NCI-H510A treated with DMSO at 0.1 percent for 48 hours (cell line): ENCODE measurements at regions not wholly inside any gene's neighbourhood (a gene's known extent, or its start where the extent isn't known, plus 50 kb on each side); places are given as distances from the start of the nearest gene placed in this dataset.

Experiments
- DNase-seq: peaks from one replicate; lab custom pipeline; 2025; lab: John Stamatoyannopoulos, UW

- no peak for DNase-seq
These were observed 436.5 kb downstream of the RAB28 start for GRCh38 chr4:13047591-13047990.

DNA sequence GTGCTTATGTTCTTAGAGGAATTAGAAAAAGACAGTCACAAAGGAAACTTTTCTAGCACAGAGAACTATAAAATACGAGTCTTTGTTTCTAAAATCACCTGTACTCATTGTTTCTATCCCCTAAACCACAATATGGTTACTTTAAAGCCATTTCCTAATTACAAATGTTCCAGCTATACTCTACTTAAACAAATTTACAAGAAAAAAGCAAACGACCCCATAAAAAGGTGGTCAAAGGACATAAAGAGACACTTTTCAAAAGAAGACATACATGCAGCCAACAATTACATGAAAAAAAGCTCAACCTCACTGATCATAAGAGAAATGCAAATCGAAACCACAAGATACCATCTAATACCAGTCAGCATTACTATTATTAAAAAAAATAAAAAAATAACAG lies 447.3 kb downstream of the RAB28 start:
- DNase-seq = no peak

GRCh38 chr4:13032936-13033335 lies 451.2 kb downstream of the RAB28 start:
- DNase-seq = no peak

GRCh38 chr4:13024147-13025105 lies 459.7 kb downstream of the RAB28 start:
- DNase-seq = no peak

- DNase-seq = peak; percentile 2
These were observed 476.2 kb downstream of the RAB28 start for GRCh38 chr4:13007802-13008470.

DNA sequence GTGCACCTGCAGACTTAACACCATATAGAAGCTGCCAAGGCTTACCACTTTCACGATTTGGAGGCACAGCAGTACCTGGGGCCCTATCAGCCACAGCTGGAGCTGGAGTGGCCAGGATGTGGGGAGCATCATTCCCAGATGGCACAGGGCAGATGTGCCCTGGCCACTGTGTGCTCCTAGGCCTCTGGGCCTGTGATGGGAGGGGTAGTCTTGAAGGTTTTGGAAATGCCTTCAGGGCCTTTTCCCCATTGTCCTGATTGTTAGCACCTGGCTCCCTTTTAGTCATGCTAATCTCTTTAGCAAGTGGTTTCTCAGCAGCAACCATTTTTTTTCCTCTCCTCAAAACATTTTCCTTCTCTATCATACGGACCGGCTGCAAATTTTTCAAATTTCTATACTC lies 490.2 kb downstream of the RAB28 start:
- no peak for DNase-seq

DNA sequence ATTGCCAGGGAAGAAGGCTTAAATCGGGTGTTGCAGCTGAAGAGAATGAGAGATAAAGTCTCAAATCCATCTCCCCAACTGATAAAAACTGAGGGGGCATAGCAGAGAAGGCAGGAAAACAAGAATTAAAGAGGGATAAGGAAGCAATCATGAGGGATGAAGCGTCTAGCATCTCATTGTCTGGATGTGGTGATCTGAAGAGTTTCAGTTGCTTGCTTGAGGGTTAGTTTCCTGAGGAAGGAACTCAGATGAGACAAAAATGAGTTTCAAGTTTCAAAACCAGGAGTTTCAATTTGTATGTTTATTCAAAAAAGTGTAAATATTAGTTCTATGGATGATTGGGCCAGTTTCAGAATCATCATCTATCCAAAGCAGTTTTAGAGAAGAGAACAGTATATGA lies 496.9 kb downstream of the RAB28 start:
- no peak for DNase-seq

DNA sequence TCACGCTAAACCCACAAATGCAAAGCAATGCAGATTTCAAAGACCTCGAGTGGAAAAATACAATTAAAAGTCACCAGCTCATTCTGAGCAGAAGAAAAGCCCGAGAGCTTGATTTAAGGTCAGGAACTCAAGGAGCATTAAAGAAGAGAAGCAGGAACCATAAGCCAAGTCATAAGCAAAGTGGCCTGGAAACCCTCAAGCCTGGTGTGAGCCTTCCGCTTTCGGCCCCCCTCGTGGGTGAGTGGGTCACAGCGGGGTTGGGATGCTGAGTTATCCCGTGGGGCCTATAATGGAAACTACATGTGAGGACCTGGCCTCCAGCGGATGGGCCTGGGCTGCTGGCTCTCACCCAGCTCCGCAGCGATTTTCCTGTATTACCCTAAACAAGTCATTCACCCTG lies 504.3 kb downstream of the RAB28 start:
- no peak for DNase-seq

DNA sequence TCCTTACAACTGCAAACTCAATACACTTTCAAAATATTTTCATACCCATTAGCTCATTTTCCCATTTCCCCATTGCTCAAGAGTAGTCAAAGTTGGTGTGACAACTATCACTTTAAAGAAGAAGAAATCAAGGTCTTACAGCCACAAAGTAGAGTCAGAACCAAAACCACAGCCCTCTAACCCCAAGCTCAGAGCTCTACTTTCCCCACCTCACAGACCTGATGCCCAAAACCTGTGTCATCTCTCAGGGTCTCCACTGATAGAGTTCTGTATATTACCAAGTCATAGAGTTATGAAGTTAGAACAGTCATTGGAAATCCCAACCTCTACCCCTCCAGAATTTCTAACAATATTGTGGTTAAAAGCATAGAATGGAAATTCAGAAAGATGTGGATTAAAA lies 505.8 kb downstream of the RAB28 start:
- no peak for DNase-seq

- DNase-seq = no peak
These were observed 508.6 kb downstream of the RAB28 start for GRCh38 chr4:12975511-12975910.

DNA sequence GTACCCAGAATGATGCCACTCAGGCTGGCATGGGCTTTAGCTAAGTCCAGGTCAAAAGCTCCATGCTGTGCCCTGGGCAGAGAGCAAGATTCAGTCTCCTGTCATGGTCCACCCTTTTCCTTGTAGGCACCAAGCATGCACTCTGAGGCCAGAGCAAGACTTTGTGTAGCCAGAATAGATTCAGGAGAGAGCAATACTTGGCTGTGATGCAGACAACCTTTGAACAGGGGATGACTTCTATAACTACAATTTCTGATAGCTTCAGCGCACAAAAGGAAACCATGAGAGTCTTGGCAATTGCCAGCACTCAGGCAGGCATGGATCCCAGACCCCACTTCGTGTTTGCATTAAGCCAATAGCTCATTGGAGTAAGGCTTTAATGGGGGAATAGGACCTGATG lies 510.6 kb downstream of the RAB28 start:
- no peak for DNase-seq

DNA sequence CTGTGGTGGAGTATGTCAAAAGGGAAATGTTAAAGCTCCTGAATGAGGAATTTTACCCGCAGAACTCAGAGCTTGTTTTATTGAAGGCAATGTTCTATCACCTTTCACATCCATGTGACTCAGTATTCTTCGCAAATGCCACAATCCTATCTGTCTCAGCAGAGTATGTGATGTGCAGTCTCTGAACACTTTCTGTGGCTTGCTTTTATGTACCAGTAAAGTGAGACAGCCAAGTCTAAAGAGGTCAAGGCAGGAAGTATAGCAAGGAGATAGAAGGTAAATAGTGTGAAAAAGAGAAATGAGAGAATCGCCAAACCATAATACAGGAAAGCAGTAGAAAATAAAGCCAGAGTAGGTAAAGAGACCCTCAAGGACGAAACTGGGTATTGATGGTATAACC lies 515.8 kb downstream of the RAB28 start:
- DNase-seq = no peak

GRCh38 chr4:12966726-12967125 lies 517.4 kb downstream of the RAB28 start:
- no peak for DNase-seq

- no peak for DNase-seq
These were observed 518.8 kb downstream of the RAB28 start for GRCh38 chr4:12965334-12965733.

- no peak for DNase-seq
These were observed 520.2 kb downstream of the RAB28 start for GRCh38 chr4:12963912-12964311.

DNA sequence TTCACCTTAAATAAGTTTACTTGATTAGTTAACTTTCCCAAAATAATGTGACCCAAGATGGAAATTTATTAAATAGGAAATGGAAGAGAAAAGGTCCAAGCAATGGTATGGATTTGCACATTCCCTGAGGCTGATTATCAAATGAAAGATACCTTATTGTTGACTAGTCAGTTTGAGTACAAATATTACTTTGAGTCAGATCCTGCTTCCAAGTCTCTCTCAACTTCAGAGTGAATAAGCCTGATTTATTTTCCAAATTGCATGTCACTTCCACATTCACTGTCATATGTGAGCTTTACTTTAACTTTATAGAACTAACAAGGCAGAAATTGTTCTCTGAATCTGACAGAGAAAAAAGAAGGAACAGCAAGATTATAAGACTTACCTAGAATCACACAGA lies 520.8 kb downstream of the RAB28 start:
- no peak for DNase-seq

DNA sequence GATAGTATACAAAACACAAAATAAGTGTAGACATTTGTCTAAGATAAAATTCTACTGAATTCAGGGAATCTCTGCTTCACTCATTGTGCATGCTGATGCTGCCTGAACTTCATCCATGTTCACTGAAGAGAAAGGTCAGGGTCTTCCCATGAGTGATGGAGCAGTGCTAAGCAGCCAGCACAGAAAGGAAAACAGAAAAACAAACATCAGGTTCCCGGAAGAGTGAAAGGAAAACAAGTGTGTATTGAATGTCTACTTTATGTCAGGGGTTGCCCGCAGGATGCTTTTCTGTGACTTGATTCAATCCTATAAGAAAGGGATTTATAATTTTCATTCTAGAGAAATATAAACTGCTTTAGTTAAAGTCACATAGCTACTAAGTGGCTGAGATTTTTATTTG lies 522.4 kb downstream of the RAB28 start:
- DNase-seq = no peak

DNA sequence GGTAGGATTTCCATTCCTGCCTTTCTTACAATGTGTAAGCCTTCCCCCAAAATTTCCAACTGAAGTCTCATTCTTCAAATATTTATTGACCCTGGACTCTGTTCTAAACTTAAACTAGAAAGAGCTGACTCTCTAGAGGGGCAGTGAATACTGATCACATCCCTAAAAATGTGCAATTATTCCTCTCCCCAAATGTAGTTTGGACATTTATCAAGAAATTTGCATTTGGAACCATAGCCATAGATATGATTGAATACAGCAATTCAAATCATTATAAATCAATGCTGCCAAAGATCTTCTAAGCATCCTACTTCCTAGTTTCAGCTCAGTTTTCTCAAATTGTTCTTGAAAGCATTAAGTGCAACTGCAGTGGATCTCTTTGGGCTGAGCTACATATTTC lies 525.7 kb downstream of the RAB28 start:
- no peak for DNase-seq

- no peak for DNase-seq
These were observed 527.0 kb downstream of the RAB28 start for GRCh38 chr4:12957108-12957507.

DNA sequence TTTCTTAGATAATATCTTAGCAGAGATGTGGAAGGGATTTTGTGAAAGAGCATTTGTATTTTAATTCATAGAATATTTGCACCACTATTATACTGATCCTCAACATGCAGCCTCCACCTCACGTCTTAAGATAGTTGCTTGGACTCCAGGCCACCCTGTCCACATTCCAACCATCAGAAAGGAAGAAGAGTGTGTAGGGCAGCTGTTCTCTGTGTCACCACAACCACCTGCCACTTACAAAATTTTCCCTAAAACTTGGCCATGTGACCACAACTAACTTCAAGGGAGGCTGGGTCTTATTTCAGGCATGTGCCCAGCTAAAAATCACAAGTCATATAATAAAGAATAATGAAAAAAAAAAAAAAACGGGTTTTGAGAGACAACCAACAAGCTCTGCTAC lies 528.1 kb downstream of the RAB28 start:
- no peak for DNase-seq

GRCh38 chr4:12949719-12950490 lies 534.2 kb downstream of the RAB28 start:
- DNase-seq = peak; percentile 66

- no peak for DNase-seq
These were observed 541.1 kb downstream of the RAB28 start for GRCh38 chr4:12943069-12943468.

DNA sequence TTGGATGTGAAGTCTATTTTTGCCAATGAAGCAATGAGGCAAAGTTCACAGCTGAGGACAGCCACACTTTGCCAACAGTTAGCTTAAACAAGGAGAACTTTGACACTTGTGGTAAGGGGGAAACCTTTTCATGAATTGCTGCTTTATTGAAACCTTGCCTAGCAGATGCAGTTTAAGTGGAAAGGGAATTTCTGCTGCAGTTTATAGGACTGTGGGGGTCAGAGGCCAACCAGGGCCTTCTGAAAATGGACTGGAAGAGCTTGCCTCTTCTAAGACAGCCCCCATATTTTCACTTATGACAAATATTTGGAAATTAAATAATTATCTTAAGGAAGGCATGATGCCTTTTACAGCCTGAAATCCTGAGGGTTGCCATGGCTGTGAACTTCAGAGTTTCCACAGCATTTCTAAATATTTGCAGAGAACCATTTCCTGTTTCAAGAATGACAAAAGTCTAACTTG lies 550.3 kb downstream of the RAB28 start:
- DNase-seq = no peak
